Trophoblast cell (in vitro differentiated cells and primary cell): ENCODE measurements at regions not wholly inside any gene's neighbourhood (a gene's known extent, or its start where the extent isn't known, plus 50 kb on each side); places are given as distances from the start of the nearest gene placed in this dataset.

Experiments
- DNase-seq, 2 donors: peaks; one replicate each; pipeline ENCODE4 v3.0.0-alpha.2; 2016
- H2AFZ ChIP-seq: 2 replicates; pipeline ENCODE4 v1.6.1; 2013; ENCODE audit warnings: low read length, moderate library complexity, mild to moderate bottlenecking; ENCODE audit not compliant: insufficient read depth, poor library complexity
- H2AK5ac ChIP-seq: 2 replicates; pipeline ENCODE4 v1.6.1; 2013; ENCODE audit warnings: mild to moderate bottlenecking, low read length
- H2BK120ac ChIP-seq: 2 replicates; pipeline ENCODE4 v1.6.1; 2013; ENCODE audit warnings: low read length, mild to moderate bottlenecking, moderate library complexity; ENCODE audit not compliant: insufficient read depth, poor library complexity
- H2BK12ac ChIP-seq: 2 replicates; pipeline ENCODE4 v1.6.1; 2013; ENCODE audit warnings: mild to moderate bottlenecking, low read length, moderate library complexity
- H2BK5ac ChIP-seq: 2 replicates; pipeline ENCODE4 v1.6.1; 2013; ENCODE audit warnings: low read length, low read depth, moderate library complexity, mild to moderate bottlenecking; ENCODE audit not compliant: poor library complexity
- H3K14ac ChIP-seq: 2 replicates; pipeline ENCODE4 v1.6.1; 2013; ENCODE audit warnings: mild to moderate bottlenecking, low read length
- H3K18ac ChIP-seq: 2 replicates; pipeline ENCODE4 v1.6.1; 2013; ENCODE audit warnings: mild to moderate bottlenecking, low read length
- H3K23ac ChIP-seq: 2 replicates; pipeline ENCODE4 v1.6.1; 2013; ENCODE audit warnings: low read length
- H3K27ac ChIP-seq: 2 replicates; pipeline ENCODE4 v1.5.1; 2013; ENCODE audit warnings: low read depth, mild to moderate bottlenecking, inconsistent platforms, low read length, moderate library complexity
- H3K27me3 ChIP-seq: 2 replicates; pipeline ENCODE4 v1.6.1; 2013; ENCODE audit warnings: inconsistent platforms, mild to moderate bottlenecking, low read length, moderate library complexity; ENCODE audit not compliant: insufficient read depth
- H3K36me3 ChIP-seq, 2 experiments: 1 replicate in 1 of 2; 2 replicates in 1 of 2; pipeline ENCODE4 v1.6.1; 2013; ENCODE audit warnings: low read length in 2 of 2, mild to moderate bottlenecking in 2 of 2, moderate library complexity in 1 of 2; ENCODE audit not compliant: insufficient read depth in 2 of 2, control insufficient read depth in 1 of 2
- H3K4ac ChIP-seq: 2 replicates; pipeline ENCODE4 v1.6.1; 2013; ENCODE audit warnings: low read depth, mild to moderate bottlenecking, low read length, moderate library complexity
- H3K4me1 ChIP-seq, 2 experiments: 1 replicate in 1 of 2; 2 replicates in 1 of 2; pipeline ENCODE4 v1.6.1; 2013; ENCODE audit warnings: low read length in 2 of 2, mild to moderate bottlenecking in 2 of 2, moderate library complexity in 1 of 2; ENCODE audit not compliant: insufficient read depth in 2 of 2, control insufficient read depth in 1 of 2
- H3K4me2 ChIP-seq: 2 replicates; pipeline ENCODE4 v1.6.1; 2013; ENCODE audit warnings: inconsistent platforms, mild to moderate bottlenecking, low read length, moderate library complexity
- H3K4me3 ChIP-seq: 2 replicates; pipeline ENCODE4 v1.5.1; 2013; ENCODE audit warnings: mild to moderate bottlenecking, low read depth, low read length, inconsistent platforms
- H3K79me1 ChIP-seq: one replicate; pipeline ENCODE4 v1.6.1; 2013; ENCODE audit warnings: low read length
- H3K79me2 ChIP-seq: 2 replicates; pipeline ENCODE4 v1.6.1; 2013; ENCODE audit warnings: low read length, mild to moderate bottlenecking; ENCODE audit not compliant: control insufficient read depth, insufficient read depth, poor library complexity
- H3K9ac ChIP-seq: 2 replicates; pipeline ENCODE4 v1.6.1; 2013; ENCODE audit warnings: mild to moderate bottlenecking, low read length
- H3K9me3 ChIP-seq: 2 replicates; pipeline ENCODE4 v1.6.1; 2013; ENCODE audit warnings: low read depth, mild to moderate bottlenecking, control low read depth, inconsistent platforms, low read length; ENCODE audit not compliant: insufficient read depth
- H4K12ac ChIP-seq: 2 replicates; pipeline ENCODE4 v1.6.1; 2013; ENCODE audit warnings: low read depth, mild to moderate bottlenecking, low read length, moderate library complexity
- H4K8ac ChIP-seq: 2 replicates; pipeline ENCODE4 v1.6.1; 2013; ENCODE audit warnings: low read depth, mild to moderate bottlenecking, low read length, moderate library complexity
- H4K91ac ChIP-seq: one replicate; pipeline ENCODE4 v1.6.1; 2013; ENCODE audit warnings: low read depth, mild to moderate bottlenecking, low read length, moderate library complexity
- WGBS: extraction: QIAGEN DNeasy Blood & Tissue Kit; methylation state at CpG from one replicate; pipeline ENCODE4 v1.1.7; 2013; ENCODE audit warnings: missing lambda C conversion rate; ENCODE audit not compliant: insufficient read length, insufficient coverage; ENCODE audit errors: extremely low coverage; 5-methylcytosine and 5-hydroxymethylcytosine counted together

DNA sequence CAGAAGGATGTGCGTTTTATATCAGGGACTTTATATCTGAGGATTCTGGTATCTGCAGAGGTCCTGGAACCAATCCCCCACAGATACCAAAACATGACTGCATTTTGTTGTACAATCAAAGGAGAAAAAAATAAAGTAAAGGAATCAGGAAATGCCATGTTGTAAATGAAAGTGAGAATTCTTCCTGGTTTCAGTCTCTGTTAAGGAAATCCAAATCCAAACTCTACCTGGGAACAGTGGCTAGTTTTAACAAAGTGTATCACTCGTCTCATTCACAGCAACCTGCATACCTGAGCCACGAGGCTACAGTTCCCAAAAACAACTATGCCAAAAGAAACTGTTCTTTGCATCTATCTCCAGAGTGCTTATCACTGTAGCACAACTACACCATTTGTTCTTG, 77.3 kb upstream of the ATF3 start:
- no peak overlapping the region for H2BK5ac ChIP-seq
- H3K4me2 ChIP-seq = no peak overlapping the region
- no peak overlapping the region for H2BK120ac ChIP-seq
- no peaks in the 10 kb centered on the region for H3K9me3 ChIP-seq
- no peak overlapping the region for H4K91ac ChIP-seq
- H3K4me3 ChIP-seq = no peak overlapping the region
- no peak overlapping the region for H2BK12ac ChIP-seq
- H3K79me1 ChIP-seq = no peaks in the 10 kb centered on the region
- no peak overlapping the region for H3K4ac ChIP-seq
- no peak overlapping the region for H4K12ac ChIP-seq
- no peak overlapping the region for H3K14ac ChIP-seq
- no peak for DNase-seq
- H4K8ac ChIP-seq = no peak overlapping the region
- no peak overlapping the region for H3K23ac ChIP-seq
- H3K18ac ChIP-seq = no peak overlapping the region
- no peak overlapping the region for H2AK5ac ChIP-seq
- no CpG with 5 or more reads among the region's 3 CpGs for WGBS
- H2AFZ ChIP-seq = no peak overlapping the region
- no peak overlapping the region for H3K9ac ChIP-seq
- peaks cover 0 to 2% of the 10 kb centered on the region in 2 experiments for H3K4me1 ChIP-seq
- H3K27ac ChIP-seq = no peak overlapping the region
- no peaks in the 10 kb centered on the region for H3K36me3 ChIP-seq
- no peaks in the 10 kb centered on the region for H3K27me3 ChIP-seq
- no peaks in the 10 kb centered on the region for H3K79me2 ChIP-seq

DNA sequence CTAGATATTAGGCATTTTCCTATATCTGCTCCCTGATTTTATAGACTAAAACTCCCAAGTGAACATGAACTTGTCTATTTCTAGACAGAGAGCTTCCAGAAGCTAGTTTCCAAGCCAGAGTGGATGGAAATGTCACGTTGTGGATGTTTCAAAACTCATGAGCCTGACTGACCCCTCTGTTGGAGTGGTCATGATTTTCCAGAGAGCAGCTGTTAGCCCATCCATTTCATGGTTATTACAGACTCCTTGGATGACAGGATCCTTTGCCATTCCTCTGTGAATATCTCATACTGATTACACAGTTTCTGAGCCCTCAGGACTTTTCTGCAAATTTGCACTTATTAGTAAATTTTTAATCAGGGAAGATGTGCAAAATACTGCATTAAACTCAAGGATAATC, 76.8 kb upstream of the ATF3 start:
- no peaks in the 10 kb centered on the region for H3K36me3 ChIP-seq
- H3K79me2 ChIP-seq = no peaks in the 10 kb centered on the region
- H3K9ac ChIP-seq = no peak overlapping the region
- no peaks in the 10 kb centered on the region for H3K27me3 ChIP-seq
- no peak overlapping the region for H3K23ac ChIP-seq
- H3K14ac ChIP-seq = no peak overlapping the region
- no peak overlapping the region for H3K18ac ChIP-seq
- no peak overlapping the region for H3K4me2 ChIP-seq
- no peak for DNase-seq
- no peak overlapping the region for H3K4me3 ChIP-seq
- no peak overlapping the region for H3K4ac ChIP-seq
- H2BK12ac ChIP-seq = no peak overlapping the region
- no peak overlapping the region for H2BK5ac ChIP-seq
- no peak overlapping the region for H4K12ac ChIP-seq
- WGBS = no CpG with 5 or more reads among the region's 1 CpG
- H2AFZ ChIP-seq = no peak overlapping the region
- no peak overlapping the region for H2BK120ac ChIP-seq
- H3K27ac ChIP-seq = no peak overlapping the region
- H3K4me1 ChIP-seq = peaks cover 0 to 2% of the 10 kb centered on the region in 2 experiments
- H3K79me1 ChIP-seq = no peaks in the 10 kb centered on the region
- no peak overlapping the region for H4K8ac ChIP-seq
- H3K9me3 ChIP-seq = no peaks in the 10 kb centered on the region
- H2AK5ac ChIP-seq = no peak overlapping the region
- H4K91ac ChIP-seq = no peak overlapping the region

DNA sequence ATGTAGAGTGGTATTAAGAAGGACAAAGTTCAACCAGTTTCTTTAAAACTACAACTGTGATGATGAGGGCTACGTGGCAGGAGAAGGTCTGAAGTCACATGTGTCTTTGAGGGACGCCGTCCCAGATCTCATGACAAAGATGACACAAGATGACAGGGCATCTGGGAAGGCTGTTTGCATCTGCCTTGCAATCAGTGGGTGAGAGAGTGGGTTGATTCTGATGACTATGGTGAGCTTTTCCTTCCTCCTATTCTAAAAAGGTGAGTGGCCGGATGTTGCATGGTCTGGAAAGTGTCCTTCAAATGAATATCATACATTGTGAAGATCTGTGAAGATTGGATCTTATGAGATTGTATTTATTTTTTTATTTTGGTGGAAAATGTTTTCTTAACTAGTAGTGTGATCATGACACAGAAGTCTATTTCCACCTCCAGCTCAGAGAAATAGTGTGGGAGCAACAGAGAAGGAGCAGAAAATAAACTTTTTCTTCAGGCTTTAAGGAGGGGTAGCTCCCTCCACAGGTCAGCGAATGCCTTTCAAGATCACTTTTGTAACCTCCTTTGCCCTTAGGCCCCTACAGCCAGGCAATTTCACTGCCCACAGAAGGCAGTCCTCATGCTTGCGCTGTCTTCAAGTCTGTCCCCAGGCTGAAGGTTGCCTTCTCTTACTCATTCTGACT, 76.0 kb upstream of the ATF3 start:
- H2AK5ac ChIP-seq = no peak overlapping the region
- no peaks in the 10 kb centered on the region for H3K27me3 ChIP-seq
- DNase-seq = peak; percentile 73 to 77
- no peak overlapping the region for H2BK120ac ChIP-seq
- WGBS = no CpG with 5 or more reads among the region's 6 CpGs
- H3K23ac ChIP-seq = no peak overlapping the region
- H3K79me1 ChIP-seq = no peaks in the 10 kb centered on the region
- no peak overlapping the region for H3K9ac ChIP-seq
- no peak overlapping the region for H2BK5ac ChIP-seq
- H3K18ac ChIP-seq = no peak overlapping the region
- peaks cover 0 to 2% of the 10 kb centered on the region in 2 experiments for H3K4me1 ChIP-seq
- no peaks in the 10 kb centered on the region for H3K79me2 ChIP-seq
- H3K14ac ChIP-seq = no peak overlapping the region
- H4K8ac ChIP-seq = no peak overlapping the region
- no peak overlapping the region for H3K4me2 ChIP-seq
- H3K4me3 ChIP-seq = no peak overlapping the region
- H4K91ac ChIP-seq = no peak overlapping the region
- H3K27ac ChIP-seq = no peak overlapping the region
- no peak overlapping the region for H2BK12ac ChIP-seq
- no peak overlapping the region for H4K12ac ChIP-seq
- no peak overlapping the region for H3K4ac ChIP-seq
- H3K36me3 ChIP-seq = no peaks in the 10 kb centered on the region
- no peak overlapping the region for H2AFZ ChIP-seq
- H3K9me3 ChIP-seq = no peaks in the 10 kb centered on the region

DNA sequence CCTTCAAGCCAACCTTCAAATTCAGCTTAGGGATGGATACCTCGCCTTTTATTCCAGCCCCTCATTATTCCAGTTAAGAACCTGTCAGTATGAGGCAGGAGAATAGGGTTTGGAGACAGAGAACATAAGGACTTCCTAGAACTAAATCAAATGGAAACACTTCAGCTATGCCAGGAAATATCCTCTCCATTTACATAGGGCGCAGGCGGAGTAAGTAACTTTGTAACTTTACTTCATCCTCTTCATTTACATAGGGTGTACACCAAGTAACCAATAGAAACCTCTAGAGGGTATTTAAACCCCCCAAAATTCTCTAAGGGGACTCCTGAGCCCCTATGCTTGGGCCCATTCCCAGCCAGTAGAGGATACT, 75.4 kb upstream of the ATF3 start:
- Histone ChIP-seq H4K91ac (no peak overlapping the region), H3K4ac (no peak overlapping the region), H2BK12ac (no peak overlapping the region), H3K79me1 (no peaks in the 10 kb centered on the region), H3K4me2 (no peak overlapping the region), H3K23ac (no peak overlapping the region), H2BK120ac (no peak overlapping the region), H3K27ac (no peak overlapping the region), H3K18ac (no peak overlapping the region), H3K27me3 (no peaks in the 10 kb centered on the region), H3K9ac (no peak overlapping the region), H3K79me2 (no peaks in the 10 kb centered on the region), H4K12ac (no peak overlapping the region), H3K36me3 (no peaks in the 10 kb centered on the region), H2AFZ (no peak overlapping the region), H3K4me1 (peaks cover 0 to 2% of the 10 kb centered on the region in 2 experiments), H2BK5ac (no peak overlapping the region), H3K14ac (no peak overlapping the region), H4K8ac (no peak overlapping the region), H2AK5ac (no peak overlapping the region), H3K9me3 (no peaks in the 10 kb centered on the region), H3K4me3 (no peak overlapping the region)
- no CpG with 5 or more reads among the region's 3 CpGs for WGBS
- DNase-seq = no peak
